ENCODE measurements at regions not wholly inside any gene's neighbourhood (a gene's known extent, or its start where the extent isn't known, plus 50 kb on each side); places are given as distances from the start of the nearest gene placed in this dataset.

DNA sequence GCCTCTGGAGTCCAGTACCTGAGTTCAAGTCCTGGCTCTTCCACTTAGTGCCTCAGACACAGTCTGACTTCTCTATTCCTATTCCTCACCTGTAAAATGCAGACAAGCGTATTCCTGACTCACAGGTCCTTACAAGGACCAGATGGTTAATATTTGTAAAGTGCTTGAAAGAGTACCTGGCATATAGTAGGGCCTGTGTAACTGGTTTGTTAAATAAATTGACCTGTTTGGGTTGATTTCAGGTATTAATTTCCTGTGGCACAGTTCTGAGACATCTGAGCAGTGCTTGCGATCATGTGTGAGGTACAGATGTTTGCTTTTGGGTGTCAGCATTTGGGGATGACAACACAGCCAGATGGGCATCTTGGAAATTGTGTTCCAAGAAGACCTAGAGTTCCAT lies 127.5 kb downstream of the APIP start:
- TF ChIP-seq POLR2A (IDR thresholded peaks at IDR 0.05; ENCODE audit: low read length) (no peak), GATA1 (IDR thresholded peaks at IDR 0.05; ENCODE audit: low read depth, low read length) (no peak)
